OCI-LY3 (cell line): ENCODE measurements at regions not wholly inside any gene's neighbourhood (a gene's known extent, or its start where the extent isn't known, plus 50 kb on each side); places are given as distances from the start of the nearest gene placed in this dataset.
"Not testable (repeated sequence)": the region's sequence is repeated elsewhere in the genome, so short reads cannot be mapped to it uniquely, and the experiment has no call there.

ENCODE experiments used
- H2AFZ ChIP-seq: fragments of 200-600, 300-600 bp; shearing (Covaris generic); 2 replicates; pipeline ENCODE4 v1.6.0; 2014; ENCODE audit warnings: antibody characterized with exemption, low read depth, low read length
- H3K27ac ChIP-seq: fragments of 200-600, 300-600 bp; sonication (generic); 2 replicates; pipeline ENCODE4 v1.5.1; 2014; ENCODE audit warnings: mild to moderate bottlenecking, low read length, moderate library complexity, mixed read lengths
- H3K27me3 ChIP-seq: fragments of 200-600, 300-600 bp; sonication (generic); 2 replicates; pipeline ENCODE4 v1.6.1; 2014; ENCODE audit warnings: low read depth, low read length, mixed read lengths
- H3K36me3 ChIP-seq: fragments of 200-600, 300-600 bp; sonication (generic); replicated peaks from 2 replicates; pipeline ENCODE3; 2014; ENCODE audit warnings: low read depth, low read length, mixed read lengths
- H3K4me1 ChIP-seq: fragments of 300-600, 200-600 bp; sonication (generic); 2 replicates; pipeline ENCODE4 v1.6.1; 2014; ENCODE audit warnings: low read length, mixed read lengths
- H3K4me2 ChIP-seq: fragments of 200-600, 300-600 bp; sonication (generic); 2 replicates; pipeline ENCODE4 v1.6.1; 2014; ENCODE audit warnings: low read length, mixed read lengths
- H3K4me3 ChIP-seq: fragments of 300-600, 200-600 bp; sonication (generic); 2 replicates; pipeline ENCODE4 v1.5.1; 2014; ENCODE audit warnings: antibody characterized with exemption, mild to moderate bottlenecking, low read length, moderate library complexity
- H3K79me2 ChIP-seq: fragments of 300-600, 200-600 bp; shearing (Covaris generic); 2 replicates; pipeline ENCODE4 v1.6.1; 2014; ENCODE audit warnings: mild to moderate bottlenecking, low read length, mixed read lengths
- H3K9ac ChIP-seq: fragments of 300-600, 200-600 bp; shearing (Covaris generic); 2 replicates; pipeline ENCODE4 v1.6.0; 2014; ENCODE audit warnings: mild to moderate bottlenecking, low read length, moderate library complexity
- H3K9me3 ChIP-seq: fragments of 200-600, 300-600 bp; shearing (Covaris generic); 2 replicates; pipeline ENCODE4 v1.6.1; 2014; ENCODE audit warnings: low read length, mixed read lengths; ENCODE audit not compliant: insufficient read depth
- H4K20me1 ChIP-seq: fragments of 200-600, 300-600 bp; sonication (generic); 2 replicates; pipeline ENCODE4 v1.6.1; 2016; ENCODE audit warnings: low read length, mixed read lengths; ENCODE audit not compliant: insufficient read depth
- EZH2phosphoT487 ChIP-seq: fragments of 200-600 bp; shearing (Covaris generic); IDR thresholded peaks from 2 replicates; pipeline ENCODE4 v1.6.1; 2018; ENCODE audit warnings: antibody characterized with exemption, mixed run types, low read depth
- TF ChIP-seq, protein P1 (sequence below): fragments of 200-600, 300-600 bp; sonication (generic); IDR thresholded peaks from 2 replicates; pipeline ENCODE4 v1.5.1; 2014; ENCODE audit warnings: antibody characterized with exemption, low read length, low read depth

DNA sequence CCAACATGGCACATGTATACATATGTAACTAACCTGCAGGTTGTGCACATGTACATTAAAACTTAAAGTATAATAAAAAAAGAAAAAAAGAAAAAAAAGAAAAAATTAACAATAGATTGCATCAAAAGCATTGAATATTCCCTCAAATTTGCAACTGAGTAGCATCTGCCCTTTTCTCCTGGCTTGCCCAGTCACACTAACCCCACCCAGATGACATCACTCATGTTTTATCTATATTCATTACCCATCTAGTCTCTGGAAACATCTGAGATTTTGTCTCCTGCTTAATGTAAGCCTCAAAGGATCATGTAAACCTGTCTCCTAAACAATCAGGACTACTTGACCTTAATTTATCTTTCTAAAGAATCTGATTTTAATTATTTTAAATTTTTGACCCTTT lies 706.8 kb downstream of the CD109 start:
- H3K9ac ChIP-seq: no peak overlapping the region
- no peak overlapping the region for H2AFZ ChIP-seq
- H4K20me1 ChIP-seq: no peaks in the 10 kb centered on the region
- no peaks in the 10 kb centered on the region for H3K36me3 ChIP-seq
- no peaks in the 10 kb centered on the region for H3K27me3 ChIP-seq
- H3K27ac ChIP-seq: no peak overlapping the region
- no peaks in the 10 kb centered on the region for H3K9me3 ChIP-seq
- no peak overlapping the region for H3K4me3 ChIP-seq
- TF ChIP-seq, protein P1, sequence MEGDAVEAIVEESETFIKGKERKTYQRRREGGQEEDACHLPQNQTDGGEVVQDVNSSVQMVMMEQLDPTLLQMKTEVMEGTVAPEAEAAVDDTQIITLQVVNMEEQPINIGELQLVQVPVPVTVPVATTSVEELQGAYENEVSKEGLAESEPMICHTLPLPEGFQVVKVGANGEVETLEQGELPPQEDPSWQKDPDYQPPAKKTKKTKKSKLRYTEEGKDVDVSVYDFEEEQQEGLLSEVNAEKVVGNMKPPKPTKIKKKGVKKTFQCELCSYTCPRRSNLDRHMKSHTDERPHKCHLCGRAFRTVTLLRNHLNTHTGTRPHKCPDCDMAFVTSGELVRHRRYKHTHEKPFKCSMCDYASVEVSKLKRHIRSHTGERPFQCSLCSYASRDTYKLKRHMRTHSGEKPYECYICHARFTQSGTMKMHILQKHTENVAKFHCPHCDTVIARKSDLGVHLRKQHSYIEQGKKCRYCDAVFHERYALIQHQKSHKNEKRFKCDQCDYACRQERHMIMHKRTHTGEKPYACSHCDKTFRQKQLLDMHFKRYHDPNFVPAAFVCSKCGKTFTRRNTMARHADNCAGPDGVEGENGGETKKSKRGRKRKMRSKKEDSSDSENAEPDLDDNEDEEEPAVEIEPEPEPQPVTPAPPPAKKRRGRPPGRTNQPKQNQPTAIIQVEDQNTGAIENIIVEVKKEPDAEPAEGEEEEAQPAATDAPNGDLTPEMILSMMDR: no peak
- TF ChIP-seq EZH2phosphoT487: no peak
- H3K79me2 ChIP-seq: no peaks in the 10 kb centered on the region
- H3K4me1 ChIP-seq: peaks cover 4% of the 10 kb centered on the region; the same call in 1 of the 2 replicates
- no peak overlapping the region for H3K4me2 ChIP-seq

DNA sequence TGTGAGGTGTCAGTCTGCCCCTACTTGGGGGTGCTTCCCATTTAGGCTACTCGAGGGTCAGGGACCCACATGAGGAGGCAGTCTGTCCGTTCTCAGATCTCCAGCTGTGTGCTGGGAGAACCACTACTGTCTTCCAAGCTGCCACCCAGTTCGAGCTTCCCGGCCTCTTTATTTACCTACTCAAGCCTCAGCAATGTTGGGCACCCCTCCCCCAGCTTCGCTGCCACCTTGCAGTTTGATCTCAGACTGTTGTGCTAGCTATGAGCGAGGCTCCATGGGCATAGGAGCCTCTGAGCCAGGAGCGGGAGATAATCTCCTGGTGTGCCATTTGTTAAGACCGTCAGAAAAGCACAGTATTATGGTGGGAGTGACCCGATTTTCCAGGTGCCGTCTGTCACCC lies 682.4 kb downstream of the CD109 start:
- H3K27ac ChIP-seq, H3K4me1 ChIP-seq, H3K27me3 ChIP-seq: not testable (repeated sequence)

DNA sequence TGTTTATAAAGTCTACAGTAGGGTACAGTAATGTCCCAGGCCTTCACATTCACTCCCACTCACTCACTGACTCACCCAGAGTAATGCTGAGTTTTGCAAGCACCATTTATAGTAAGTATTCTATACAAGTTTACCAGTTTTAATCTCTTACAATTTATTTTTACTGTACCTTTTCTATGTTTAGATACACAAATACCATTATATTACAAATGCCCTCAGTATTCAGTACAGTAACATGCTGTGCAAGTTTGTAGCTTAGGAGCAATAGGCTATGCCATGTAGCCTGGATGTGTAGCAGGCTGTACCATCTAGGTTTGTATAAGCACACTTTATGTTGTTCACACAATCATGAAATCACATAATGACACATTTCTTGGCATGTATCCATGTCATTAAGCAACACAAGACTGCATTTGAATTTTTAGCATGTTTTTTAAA lies 673.6 kb downstream of the CD109 start:
- Histone ChIP-seq H4K20me1 (no peaks in the 10 kb centered on the region), H3K79me2 (no peaks in the 10 kb centered on the region), H3K27me3 (no peaks in the 10 kb centered on the region), H3K4me2 (no peak overlapping the region), H3K9me3 (no peaks in the 10 kb centered on the region), H3K36me3 (no peaks in the 10 kb centered on the region), H2AFZ (no peak overlapping the region), H3K27ac (no peak overlapping the region), H3K4me3 (no peak overlapping the region), H3K4me1 (no peaks in the 10 kb centered on the region), H3K9ac (no peak overlapping the region)
- TF ChIP-seq, protein P1: no peak

More for the DNA sequence above, 682.4 kb downstream of the CD109 start:
- H3K4me2 ChIP-seq, H3K36me3 ChIP-seq, H2AFZ ChIP-seq, H4K20me1 ChIP-seq, H3K9me3 ChIP-seq, H3K4me3 ChIP-seq, H3K79me2 ChIP-seq, H3K9ac ChIP-seq: not testable (repeated sequence)

DNA sequence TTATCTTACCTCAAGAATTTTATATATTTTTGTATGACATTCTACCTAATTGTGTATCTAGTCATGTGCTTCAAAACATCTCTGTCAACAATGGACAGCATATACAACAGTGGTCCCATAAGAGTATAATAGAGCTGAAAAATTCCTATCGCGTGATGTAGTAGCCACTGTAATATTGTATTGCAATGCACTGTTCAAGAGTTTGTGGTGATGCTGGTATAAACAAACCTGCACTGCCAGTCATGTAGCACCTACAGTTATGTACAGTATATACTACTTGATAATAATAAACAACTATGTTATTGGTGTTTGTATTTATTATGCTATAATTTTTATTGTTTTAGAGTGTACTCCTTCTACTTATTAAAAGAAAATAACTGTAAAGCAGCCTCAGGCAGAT lies 672.7 kb downstream of the CD109 start:
- Histone ChIP-seq H2AFZ (no peak overlapping the region), H3K4me3 (no peak overlapping the region), H3K4me2 (no peak overlapping the region), H3K9ac (no peak overlapping the region), H4K20me1 (no peaks in the 10 kb centered on the region), H3K36me3 (no peaks in the 10 kb centered on the region), H3K9me3 (no peaks in the 10 kb centered on the region), H3K27ac (no peak overlapping the region), H3K4me1 (no peaks in the 10 kb centered on the region), H3K79me2 (no peaks in the 10 kb centered on the region), H3K27me3 (no peaks in the 10 kb centered on the region)
- TF ChIP-seq EZH2phosphoT487: no peak
- TF ChIP-seq, protein P1: no peak

DNA sequence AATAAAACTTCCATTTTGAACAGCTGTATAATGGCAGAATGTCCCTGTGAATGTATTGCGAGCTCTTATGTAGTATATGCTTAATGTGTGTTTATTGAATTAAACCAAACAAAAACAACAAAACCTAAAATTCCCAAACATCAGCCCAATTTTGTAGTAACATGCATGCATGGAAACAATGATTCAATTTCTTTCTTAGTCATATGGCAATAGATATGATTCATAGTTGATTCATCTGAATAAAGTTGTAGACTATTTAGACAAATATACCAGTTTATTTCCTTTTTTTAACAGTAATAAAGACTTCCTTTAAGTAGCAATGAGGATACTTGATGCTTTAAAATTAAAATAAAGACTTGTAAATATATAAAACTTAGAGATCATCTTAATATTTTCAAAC lies 670.6 kb downstream of the CD109 start:
- Histone ChIP-seq H4K20me1 (no peaks in the 10 kb centered on the region), H3K4me3 (no peak overlapping the region), H3K79me2 (no peaks in the 10 kb centered on the region), H3K27me3 (no peaks in the 10 kb centered on the region), H3K9me3 (no peaks in the 10 kb centered on the region), H3K36me3 (no peaks in the 10 kb centered on the region), H3K4me1 (no peaks in the 10 kb centered on the region), H3K27ac (no peak overlapping the region), H3K9ac (no peak overlapping the region), H2AFZ (no peak overlapping the region), H3K4me2 (no peak overlapping the region)
- no peak for TF ChIP-seq EZH2phosphoT487
- TF ChIP-seq, protein P1: no peak
